Smooth muscle cell (in vitro differentiated cells): ENCODE measurements at regions not wholly inside any gene's neighbourhood (a gene's known extent, or its start where the extent isn't known, plus 50 kb on each side); places are given as distances from the start of the nearest gene placed in this dataset.

Source experiments
- DNase-seq: peaks from one replicate; lab custom pipeline; 2025; ENCODE audit not compliant: unreplicated experiment; lab: John Stamatoyannopoulos, UW
- H2AFZ ChIP-seq: fragments of 200-600 bp; sonication (generic); 2 replicates; pipeline ENCODE4 v1.6.0; 2016; ENCODE audit warnings: antibody characterized with exemption, low read depth, mild to moderate bottlenecking
- H3F3A ChIP-seq: fragments of 200-600 bp; sonication (generic); 2 replicates; pipeline ENCODE4 v1.6.0; 2017; ENCODE audit warnings: antibody characterized with exemption, low read depth
- H3K27ac ChIP-seq: fragments of 200-600 bp; sonication (generic); 2 replicates; pipeline ENCODE4 v1.5.1; 2016; ENCODE audit warnings: low read depth, mild to moderate bottlenecking
- H3K27me3 ChIP-seq: fragments of 200-600 bp; sonication (generic); 2 replicates; pipeline ENCODE4 v1.6.1; 2016; ENCODE audit warnings: low read depth, mild to moderate bottlenecking
- H3K36me3 ChIP-seq: fragments of 200-600 bp; sonication (generic); 2 replicates; pipeline ENCODE4 v1.5.1; 2016; ENCODE audit warnings: low read depth
- H3K4me1 ChIP-seq: fragments of 200-600 bp; sonication (generic); 2 replicates; pipeline ENCODE4 v1.5.1; 2016; ENCODE audit warnings: low read depth
- H3K4me2 ChIP-seq: fragments of 200-600 bp; sonication (generic); 2 replicates; pipeline ENCODE4 v1.6.0; 2016; ENCODE audit warnings: mild to moderate bottlenecking
- H3K4me3 ChIP-seq: fragments of 200-600 bp; sonication (generic); 2 replicates; pipeline ENCODE4 v1.5.1; 2016; ENCODE audit warnings: mild to moderate bottlenecking
- H3K79me2 ChIP-seq: fragments of 200-600 bp; sonication (generic); 2 replicates; pipeline ENCODE4 v1.6.0; 2016; ENCODE audit warnings: low read depth, mild to moderate bottlenecking
- H3K9ac ChIP-seq: fragments of 200-600 bp; sonication (generic); 2 replicates; pipeline ENCODE4 v1.6.0; 2016; ENCODE audit warnings: low read depth
- H3K9me3 ChIP-seq: fragments of 200-600 bp; sonication (generic); replicated peaks from 2 replicates; pipeline ENCODE4 v1.5.1; 2016; ENCODE audit warnings: low read depth
- H4K20me1 ChIP-seq: fragments of 200-600 bp; sonication (generic); 2 replicates; pipeline ENCODE4 v1.6.0; 2016; ENCODE audit warnings: low read depth
- CTCF ChIP-seq: fragments of 200-600 bp; sonication (generic); IDR thresholded peaks from 2 replicates; pipeline ENCODE4 v1.5.1; 2017; ENCODE audit warnings: borderline replicate concordance, mild to moderate bottlenecking, antibody characterized with exemption; ENCODE audit not compliant: insufficient read depth, poor library complexity, severe bottlenecking
- WGBS: methylation state at CpG from one replicate; pipeline ENCODE4 v1.1.7; 2016; ENCODE audit warnings: low lambda C conversion rate; 5-methylcytosine and 5-hydroxymethylcytosine counted together

DNA sequence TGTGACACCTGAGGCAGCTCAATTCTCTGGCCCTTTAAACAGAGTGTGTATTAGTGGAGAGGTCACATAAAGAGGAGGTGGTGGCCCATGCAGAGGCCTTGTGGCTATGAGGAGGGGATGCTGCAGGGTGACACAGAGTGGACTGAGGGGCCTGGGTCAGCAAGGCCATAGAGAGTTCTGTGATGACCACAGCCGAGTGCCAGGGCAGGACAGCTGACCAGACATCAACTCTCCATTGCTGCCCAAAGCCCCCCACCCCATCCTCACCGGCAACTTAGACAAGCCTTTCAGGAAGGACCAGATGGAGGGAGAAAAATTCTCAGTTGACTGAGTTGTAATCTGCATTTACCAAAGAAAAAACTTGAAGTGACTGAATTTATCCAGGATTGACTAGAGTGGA is 378.1 kb downstream of the RPS24 start:
- no peaks in the 10 kb centered on the region for H3K79me2 ChIP-seq
- H3K4me3 ChIP-seq = no peak overlapping the region
- DNase-seq = no peak
- no peak for TF ChIP-seq CTCF
- no peaks in the 10 kb centered on the region for H3F3A ChIP-seq
- H3K4me2 ChIP-seq = no peak overlapping the region
- no peak overlapping the region for H2AFZ ChIP-seq
- H4K20me1 ChIP-seq = no peaks in the 10 kb centered on the region
- no peaks in the 10 kb centered on the region for H3K9me3 ChIP-seq
- no peak overlapping the region for H3K9ac ChIP-seq
- no peak overlapping the region for H3K27ac ChIP-seq
- H3K27me3 ChIP-seq = no peaks in the 10 kb centered on the region
- no peaks in the 10 kb centered on the region for H3K36me3 ChIP-seq
- H3K4me1 ChIP-seq = peaks cover 14% of the 10 kb centered on the region
- 88% methylated on average over 2 of the region's 2 CpGs for WGBS

GRCh38 chr10:78412605-78413004 is 378.9 kb downstream of the RPS24 start:
- no peaks in the 10 kb centered on the region for H3K79me2 ChIP-seq
- H3K9ac ChIP-seq = no peak overlapping the region
- WGBS = 97% methylated on average over 4 of the region's 4 CpGs
- peaks cover 15% of the 10 kb centered on the region for H3K4me1 ChIP-seq
- no peaks in the 10 kb centered on the region for H3K9me3 ChIP-seq
- no peak for TF ChIP-seq CTCF
- H3K27me3 ChIP-seq = no peaks in the 10 kb centered on the region
- H4K20me1 ChIP-seq = no peaks in the 10 kb centered on the region
- H3K4me3 ChIP-seq = no peak overlapping the region
- DNase-seq = no peak
- no peaks in the 10 kb centered on the region for H3F3A ChIP-seq
- H3K36me3 ChIP-seq = no peaks in the 10 kb centered on the region
- no peak overlapping the region for H3K27ac ChIP-seq
- no peak overlapping the region for H2AFZ ChIP-seq
- peak overlapping the region; percentile 0 for H3K4me2 ChIP-seq

DNA sequence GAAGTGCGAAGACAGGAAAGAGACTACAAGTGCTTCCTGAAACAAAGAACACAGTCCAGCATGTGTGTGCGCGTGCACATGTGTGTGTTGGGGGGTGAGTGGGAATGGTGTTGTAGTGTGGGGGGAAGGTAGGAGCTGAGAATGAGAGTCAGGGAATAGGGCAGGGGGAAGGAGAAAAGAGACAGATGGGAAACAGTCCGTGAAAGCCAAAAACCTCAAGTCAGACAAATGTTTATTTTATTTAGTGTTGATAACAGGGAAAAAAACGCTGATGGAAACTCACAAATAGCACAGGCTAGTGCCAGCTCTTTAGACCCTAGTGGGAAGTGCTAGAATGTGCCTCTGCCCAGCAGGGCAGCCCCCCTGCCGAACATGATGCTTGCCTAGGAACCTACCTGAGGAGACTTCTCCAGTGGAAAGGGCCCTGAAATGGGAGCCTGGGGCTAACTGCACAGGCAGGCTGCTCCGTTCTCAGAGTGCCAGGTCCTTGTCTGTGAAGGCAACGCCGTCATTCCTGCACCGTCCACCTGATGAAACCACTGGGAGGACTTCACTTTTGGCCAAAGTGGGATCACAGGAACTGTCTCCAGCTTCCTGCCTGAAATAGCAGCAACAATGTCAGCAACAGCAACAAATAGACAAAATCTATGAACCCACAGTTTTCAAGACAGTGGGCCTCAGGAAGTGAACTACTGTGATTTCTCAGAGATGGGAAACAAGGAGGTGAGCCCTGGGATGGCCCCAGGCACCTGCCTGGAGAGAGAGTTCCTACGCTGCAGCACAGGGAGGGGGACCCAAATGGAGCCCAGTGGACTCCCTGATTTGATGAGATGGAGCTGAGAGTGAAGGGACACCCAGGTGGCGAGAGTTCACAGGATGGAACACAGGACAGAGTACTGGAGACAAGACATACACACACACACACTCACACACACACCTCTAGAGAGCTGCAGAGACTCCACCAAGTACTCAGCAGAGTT is 379.7 kb downstream of the RPS24 start:
- no peak for DNase-seq
- Histone ChIP-seq H3K27me3 (no peaks in the 10 kb centered on the region), H3K79me2 (no peaks in the 10 kb centered on the region), H2AFZ (peak overlapping the region; percentile 49), H3K9ac (no peak overlapping the region), H3F3A (no peaks in the 10 kb centered on the region), H3K36me3 (no peaks in the 10 kb centered on the region), H3K4me3 (no peak overlapping the region), H3K4me2 (peak overlapping the region; percentile 0), H4K20me1 (no peaks in the 10 kb centered on the region), H3K9me3 (no peaks in the 10 kb centered on the region), H3K27ac (no peak overlapping the region), H3K4me1 (peaks cover 12% of the 10 kb centered on the region)
- TF ChIP-seq CTCF = no peak
- WGBS = 73% methylated on average over 12 of the region's 12 CpGs
